Keratinocyte (primary cell): ENCODE measurements at regions not wholly inside any gene's neighbourhood (a gene's known extent, or its start where the extent isn't known, plus 50 kb on each side); places are given as distances from the start of the nearest gene placed in this dataset.
"Not testable (repeated sequence)": the region's sequence is repeated elsewhere in the genome, so short reads cannot be mapped to it uniquely, and the experiment has no call there.

Experiments
- DNase-seq: peaks from one replicate; pipeline ENCODE4 v3.0.0-alpha.2; 2011; ENCODE audit warnings: low read depth, missing footprints, low spot score
- FAIRE-seq: peaks from 2 replicates; lab custom pipeline; 2011; peaks lifted over from hg19 to GRCh38; lab: Jason Lieb, UNC
- H2AFZ ChIP-seq: 2 replicates; pipeline ENCODE4 v1.6.0; 2012; ENCODE audit warnings: low read length, control low read depth, inconsistent platforms; ENCODE audit not compliant: control insufficient read depth
- H3K27ac ChIP-seq: 2 replicates; pipeline ENCODE4 v1.5.1; 2011; ENCODE audit warnings: low read length; ENCODE audit not compliant: control insufficient read depth, insufficient read depth
- H3K27me3 ChIP-seq: 3 replicates; pipeline ENCODE4 v1.6.0; 2011; ENCODE audit warnings: low read length; ENCODE audit not compliant: control insufficient read depth, insufficient read depth; ENCODE audit errors: extremely low read depth
- H3K36me3 ChIP-seq, 2 experiments: 2 replicates in 1 of 2; 3 replicates in 1 of 2; pipeline ENCODE4 v1.5.1; 2011; ENCODE audit warnings: low read length in 2 of 2, mild to moderate bottlenecking in 1 of 2; ENCODE audit not compliant: control insufficient read depth in 2 of 2, insufficient read depth in 2 of 2; ENCODE audit errors: extremely low read depth in 1 of 2
- H3K4me1 ChIP-seq: 3 replicates; pipeline ENCODE4 v1.5.1; 2011; ENCODE audit warnings: low read length; ENCODE audit not compliant: control insufficient read depth, insufficient read depth; ENCODE audit errors: extremely low read depth
- H3K4me2 ChIP-seq: 3 replicates; pipeline ENCODE4 v1.6.0; 2011; ENCODE audit warnings: low read depth, low read length; ENCODE audit not compliant: control insufficient read depth, insufficient read depth; ENCODE audit errors: extremely low read depth
- H3K4me3 ChIP-seq, 3 experiments: fragments of 200-600 bp in 1 of 3; sonication (generic) in 1 of 3; 2 replicates in 2 of 3; 3 replicates in 1 of 3; pipeline ENCODE4 v1.5.1; 2011 to 2016; ENCODE audit warnings: low read length in 3 of 3, mild to moderate bottlenecking in 3 of 3, control low read depth in 2 of 3, inconsistent platforms in 1 of 3, low read depth in 1 of 3, mixed read lengths in 1 of 3, mixed run types in 1 of 3, moderate library complexity in 1 of 3; ENCODE audit not compliant: control insufficient read depth in 2 of 3, insufficient read depth in 2 of 3; ENCODE audit errors: extremely low read depth in 1 of 3
- H3K79me2 ChIP-seq: 2 replicates; pipeline ENCODE4 v1.6.0; 2012; ENCODE audit warnings: low read length; ENCODE audit not compliant: control insufficient read depth, insufficient read depth
- H3K9ac ChIP-seq: 3 replicates; pipeline ENCODE4 v1.6.0; 2011; ENCODE audit warnings: low read length; ENCODE audit not compliant: control insufficient read depth, insufficient read depth; ENCODE audit errors: extremely low read depth
- H3K9me1 ChIP-seq: 3 replicates; pipeline ENCODE4 v1.6.0; 2011; ENCODE audit warnings: low read length; ENCODE audit not compliant: control insufficient read depth, insufficient read depth; ENCODE audit errors: extremely low read depth
- H3K9me3 ChIP-seq: 2 replicates; pipeline ENCODE4 v1.5.1; 2012; ENCODE audit warnings: low read depth, low read length; ENCODE audit not compliant: control insufficient read depth
- H4K20me1 ChIP-seq: 3 replicates; pipeline ENCODE4 v1.6.0; 2011; ENCODE audit warnings: low read length; ENCODE audit not compliant: control insufficient read depth, insufficient read depth; ENCODE audit errors: extremely low read depth
- CTCF ChIP-seq, 3 experiments: IDR thresholded peaks in 1 of 3; conservative IDR thresholded peaks in 1 of 3; optimal IDR thresholded peaks in 1 of 3; 2 replicates in 2 of 3; 3 replicates in 1 of 3; pipeline versions ENCODE3 to v1.5.1; 2011; ENCODE audit warnings: low read length in 3 of 3, mild to moderate bottlenecking in 3 of 3, moderate library complexity in 2 of 3, control low read depth in 1 of 3, inconsistent platforms in 1 of 3; ENCODE audit not compliant: insufficient read depth in 2 of 3; ENCODE audit errors: extremely low read depth in 1 of 3
- EZH2 ChIP-seq: IDR thresholded peaks from one replicate; pipeline ENCODE4 v1.6.1; 2012; ENCODE audit warnings: inconsistent platforms, mild to moderate bottlenecking, low read length, moderate library complexity
- dilution Hi-C: fragments of 300-500 bp; cut with MboI; formaldehyde crosslinking; loops from one replicate; pipeline ENCODE4 v1.7.0; 2020; ENCODE audit warnings: low sequenced_read_pairs; ENCODE audit not compliant: extremely low pct_ligation_motif_present

GRCh38 chr17:33716957-33717356, 423.9 kb upstream of the ASIC2 start:
- Histone ChIP-seq H3K9me3 (no peaks in the 10 kb centered on the region), H3K9me1 (no peaks in the 10 kb centered on the region), H3K4me3 (no peak overlapping the region), H2AFZ (no peak overlapping the region), H3K9ac (no peak overlapping the region), H4K20me1 (no peaks in the 10 kb centered on the region), H3K4me1 (no peaks in the 10 kb centered on the region), H3K27ac (no peak overlapping the region), H3K36me3 (no peaks in the 10 kb centered on the region), H3K79me2 (no peaks in the 10 kb centered on the region), H3K4me2 (no peak overlapping the region), H3K27me3 (no peaks in the 10 kb centered on the region)
- DNase-seq (no peak), FAIRE-seq (no peak)
- TF ChIP-seq EZH2: no peak
- TF ChIP-seq CTCF (optimal IDR thresholded peaks at IDR 0.05 in 1 of 3, IDR thresholded peaks at IDR 0.05 in 1 of 3, conservative IDR thresholded peaks at IDR 0.05 in 1 of 3; ENCODE audit: extremely low read depth in 1 of 3, insufficient read depth in 2 of 3, low read length in 3 of 3): no peak
- dilution Hi-C loops: no loop called here

GRCh38 chr17:33723736-33724135, 430.6 kb upstream of the ASIC2 start:
- H4K20me1 ChIP-seq, dilution Hi-C loops, H3K9me1 ChIP-seq, H3K9me3 ChIP-seq, FAIRE-seq, H3K27ac ChIP-seq, H3K36me3 ChIP-seq, H3K4me1 ChIP-seq, H3K4me3 ChIP-seq, H2AFZ ChIP-seq, H3K4me2 ChIP-seq, H3K9ac ChIP-seq, H3K79me2 ChIP-seq, H3K27me3 ChIP-seq, DNase-seq: not testable (repeated sequence)

GRCh38 chr17:33725675-33726271, 432.7 kb upstream of the ASIC2 start:
- no peaks in the 10 kb centered on the region for H4K20me1 ChIP-seq
- FAIRE-seq: no peak

More at GRCh38 chr17:33725675-33726271, 432.7 kb upstream of the ASIC2 start:
- H3K27ac ChIP-seq: no peak overlapping the region
- H3K9me1 ChIP-seq: no peaks in the 10 kb centered on the region
- H3K9me3 ChIP-seq: no peaks in the 10 kb centered on the region
- no peaks in the 10 kb centered on the region for H3K4me1 ChIP-seq
- no peaks in the 10 kb centered on the region for H3K79me2 ChIP-seq
- no peak overlapping the region for H3K4me2 ChIP-seq
- no peak overlapping the region for H3K4me3 ChIP-seq
- dilution Hi-C loops: no loop called here
- no peak for TF ChIP-seq EZH2
- peak; percentile 71 to 88 (median 83) for TF ChIP-seq CTCF (optimal IDR thresholded peaks at IDR 0.05 in 1 of 3, IDR thresholded peaks at IDR 0.05 in 1 of 3, conservative IDR thresholded peaks at IDR 0.05 in 1 of 3; ENCODE audit: extremely low read depth in 1 of 3, insufficient read depth in 2 of 3, low read length in 3 of 3)
- H3K9ac ChIP-seq: no peak overlapping the region
- H2AFZ ChIP-seq: no peak overlapping the region
- H3K27me3 ChIP-seq: peaks cover 3% of the 10 kb centered on the region
- no peak for DNase-seq
- H3K36me3 ChIP-seq: no peaks in the 10 kb centered on the region
